ENCODE measurements at regions not wholly inside any gene's neighbourhood (a gene's known extent, or its start where the extent isn't known, plus 50 kb on each side); places are given as distances from the start of the nearest gene placed in this dataset.

GRCh38 chr7:138295049-138295637 lies 164.9 kb upstream of the TRIM24 start:
- no peak for TF ChIP-seq MLX (CRISPR knock-in tag; IDR thresholded peaks at IDR 0.05)
- TF ChIP-seq, protein P1, sequence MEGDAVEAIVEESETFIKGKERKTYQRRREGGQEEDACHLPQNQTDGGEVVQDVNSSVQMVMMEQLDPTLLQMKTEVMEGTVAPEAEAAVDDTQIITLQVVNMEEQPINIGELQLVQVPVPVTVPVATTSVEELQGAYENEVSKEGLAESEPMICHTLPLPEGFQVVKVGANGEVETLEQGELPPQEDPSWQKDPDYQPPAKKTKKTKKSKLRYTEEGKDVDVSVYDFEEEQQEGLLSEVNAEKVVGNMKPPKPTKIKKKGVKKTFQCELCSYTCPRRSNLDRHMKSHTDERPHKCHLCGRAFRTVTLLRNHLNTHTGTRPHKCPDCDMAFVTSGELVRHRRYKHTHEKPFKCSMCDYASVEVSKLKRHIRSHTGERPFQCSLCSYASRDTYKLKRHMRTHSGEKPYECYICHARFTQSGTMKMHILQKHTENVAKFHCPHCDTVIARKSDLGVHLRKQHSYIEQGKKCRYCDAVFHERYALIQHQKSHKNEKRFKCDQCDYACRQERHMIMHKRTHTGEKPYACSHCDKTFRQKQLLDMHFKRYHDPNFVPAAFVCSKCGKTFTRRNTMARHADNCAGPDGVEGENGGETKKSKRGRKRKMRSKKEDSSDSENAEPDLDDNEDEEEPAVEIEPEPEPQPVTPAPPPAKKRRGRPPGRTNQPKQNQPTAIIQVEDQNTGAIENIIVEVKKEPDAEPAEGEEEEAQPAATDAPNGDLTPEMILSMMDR (IDR thresholded peaks at IDR 0.05): no peak
- TF ChIP-seq IRF2 (CRISPR knock-in tag; IDR thresholded peaks at IDR 0.05; ENCODE audit: borderline replicate concordance, low read depth): no peak
- TF ChIP-seq FOXJ3 (CRISPR knock-in tag; IDR thresholded peaks at IDR 0.05; ENCODE audit: borderline replicate concordance): no peak
- no peak for TF ChIP-seq ETV6 (CRISPR knock-in tag; IDR thresholded peaks at IDR 0.05)
- TF ChIP-seq SMAD4 (CRISPR knock-in tag; IDR thresholded peaks at IDR 0.05): no peak
- no peak for TF ChIP-seq GTF2I (CRISPR knock-in tag; conservative IDR thresholded peaks at IDR 0.05)
- TF ChIP-seq HMGXB4 (CRISPR knock-in tag; IDR thresholded peaks at IDR 0.05): no peak
- TF ChIP-seq, protein P2, sequence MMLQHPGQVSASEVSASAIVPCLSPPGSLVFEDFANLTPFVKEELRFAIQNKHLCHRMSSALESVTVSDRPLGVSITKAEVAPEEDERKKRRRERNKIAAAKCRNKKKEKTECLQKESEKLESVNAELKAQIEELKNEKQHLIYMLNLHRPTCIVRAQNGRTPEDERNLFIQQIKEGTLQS (CRISPR knock-in tag; conservative IDR thresholded peaks at IDR 0.05): no peak
- no peak for TF ChIP-seq CREM (CRISPR knock-in tag; IDR thresholded peaks at IDR 0.05)
- TF ChIP-seq, protein P3, sequence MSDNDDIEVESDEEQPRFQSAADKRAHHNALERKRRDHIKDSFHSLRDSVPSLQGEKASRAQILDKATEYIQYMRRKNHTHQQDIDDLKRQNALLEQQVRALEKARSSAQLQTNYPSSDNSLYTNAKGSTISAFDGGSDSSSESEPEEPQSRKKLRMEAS (CRISPR knock-in tag; IDR thresholded peaks at IDR 0.05): no peak
- TF ChIP-seq ZNF423 (CRISPR knock-in tag; IDR thresholded peaks at IDR 0.05): no peak
